Ovary (tissue), 7 donors: ENCODE measurements at regions not wholly inside any gene's neighbourhood (a gene's known extent, or its start where the extent isn't known, plus 50 kb on each side); places are given as distances from the start of the nearest gene placed in this dataset.

ENCODE experiments used
- DNase-seq, 5 donors: peaks; one replicate each; pipeline ENCODE4 v3.0.0-alpha.2; 2019 to 2020
- H3K27ac ChIP-seq, 2 donors: fragments of 200-600 bp; one replicate each; pipeline versions ENCODE4 v1.5.1 to v1.8.0; 2019 to 2022
- H3K27me3 ChIP-seq: fragments of 200-600 bp; one replicate; pipeline ENCODE4 v1.8.0; 2022
- H3K36me3 ChIP-seq: fragments of 200-600 bp; sonication (generic); one replicate; pipeline ENCODE4 v1.5.1; 2019
- H3K4me1 ChIP-seq: one replicate; pipeline ENCODE4 v1.8.1; 2013; ENCODE audit warnings: mild to moderate bottlenecking, moderate library complexity; ENCODE audit not compliant: insufficient read depth
- H3K4me3 ChIP-seq: fragments of 200-600 bp; sonication (generic); one replicate; pipeline ENCODE4 v1.5.1; 2017
- H3K9me3 ChIP-seq, 2 donors: fragments of 200-600 bp in 1 of 2; sonication (generic) in 1 of 2; one replicate each; pipeline versions ENCODE4 v1.5.1 to v1.8.1; 2013 to 2019; ENCODE audit warnings: mild to moderate bottlenecking in 1 of 2, moderate library complexity in 1 of 2
- EP300 ChIP-seq: sonication (generic); formaldehyde crosslinking; IDR thresholded peaks from one replicate; pipeline ENCODE4 v1.6.1; 2017; ENCODE audit warnings: antibody characterized with exemption
- POLR2A ChIP-seq: fragments of 450-650 bp; IDR thresholded peaks from one replicate; pipeline ENCODE4 v1.6.1; 2017; ENCODE audit warnings: antibody characterized with exemption, mild to moderate bottlenecking, moderate library complexity
- WGBS, 3 donors: extraction: QIAGEN DNeasy Blood & Tissue Kit in 1 of 3; methylation state at CpG; one replicate each; pipeline versions ENCODE4 v1.1.5 to v1.1.7; 2013 to 2017; 5-methylcytosine and 5-hydroxymethylcytosine counted together
- intact Hi-C, 4 donors: fragments of 100-400 bp; cut with DNase I; formaldehyde crosslinking; loops; one replicate each; pipeline versions ENCODE4 v1.11.0 to v1.15.1; 2022 to 2023
- TF ChIP-seq, protein P1 (sequence below), 3 donors: fragments of 450-650 bp in 2 of 3; fragments of 200-600 bp in 1 of 3; IDR thresholded peaks; one replicate each; pipeline versions ENCODE4 v1.5.1 to v1.8.0; 2016 to 2022; ENCODE audit warnings: antibody characterized with exemption in 3 of 3, mild to moderate bottlenecking in 1 of 3
- donor health status: DM: no; HTN: no; CAD: no; lungs with moderate emphysema.
- donor health status: DM: no; HTN: no; CAD: no.
- donor health status: Bipolar disorder and iron deficiency.
- donor health status: DM: no; HTN: no; CAD: no.
- donor health status: DM: yes; HTN: yes; CAD: no.

DNA sequence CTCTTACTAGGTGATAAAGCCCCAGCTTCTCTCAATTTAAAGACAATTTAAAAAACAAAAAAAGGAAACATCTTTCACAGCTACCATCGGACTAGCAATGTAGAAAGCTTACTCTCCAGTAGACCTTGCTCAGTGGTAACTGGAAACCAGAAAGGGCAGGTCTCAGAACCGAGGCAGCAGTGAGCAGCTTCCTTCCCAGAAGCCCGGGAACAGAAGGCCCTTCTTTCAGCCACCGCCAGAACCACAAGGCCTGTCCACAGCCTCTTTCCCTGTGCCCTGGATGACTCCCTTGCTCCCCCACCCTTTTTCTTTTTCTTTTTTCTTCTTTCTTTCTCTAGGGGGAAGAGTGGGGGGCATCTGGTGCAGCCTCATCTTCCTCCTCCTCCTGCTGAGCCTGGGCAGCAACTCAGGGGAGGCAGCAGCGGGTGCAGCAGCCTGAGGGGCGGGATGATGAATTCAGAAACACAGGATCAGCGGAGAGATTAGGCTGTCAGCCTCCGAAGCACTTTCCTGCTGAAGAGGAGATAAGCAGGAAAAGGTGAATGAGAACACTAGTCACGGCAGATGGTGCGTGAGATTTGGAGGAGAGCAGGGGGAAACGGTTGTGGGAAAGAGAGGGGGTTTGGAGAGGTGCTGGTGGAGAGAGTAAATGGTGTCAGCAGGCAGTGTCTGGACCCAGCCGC is 158.5 kb downstream of the ID4 start:
- no peak overlapping the region for H3K27ac ChIP-seq
- H3K36me3 ChIP-seq = no peaks in the 10 kb centered on the region
- 46 to 55% (median 52%) methylated on average over 12 of the region's 12 CpGs for WGBS, 3 donors
- intact Hi-C loops = no loop called here
- H3K9me3 ChIP-seq = no peaks in the 10 kb centered on the region
- TF ChIP-seq, protein P1, sequence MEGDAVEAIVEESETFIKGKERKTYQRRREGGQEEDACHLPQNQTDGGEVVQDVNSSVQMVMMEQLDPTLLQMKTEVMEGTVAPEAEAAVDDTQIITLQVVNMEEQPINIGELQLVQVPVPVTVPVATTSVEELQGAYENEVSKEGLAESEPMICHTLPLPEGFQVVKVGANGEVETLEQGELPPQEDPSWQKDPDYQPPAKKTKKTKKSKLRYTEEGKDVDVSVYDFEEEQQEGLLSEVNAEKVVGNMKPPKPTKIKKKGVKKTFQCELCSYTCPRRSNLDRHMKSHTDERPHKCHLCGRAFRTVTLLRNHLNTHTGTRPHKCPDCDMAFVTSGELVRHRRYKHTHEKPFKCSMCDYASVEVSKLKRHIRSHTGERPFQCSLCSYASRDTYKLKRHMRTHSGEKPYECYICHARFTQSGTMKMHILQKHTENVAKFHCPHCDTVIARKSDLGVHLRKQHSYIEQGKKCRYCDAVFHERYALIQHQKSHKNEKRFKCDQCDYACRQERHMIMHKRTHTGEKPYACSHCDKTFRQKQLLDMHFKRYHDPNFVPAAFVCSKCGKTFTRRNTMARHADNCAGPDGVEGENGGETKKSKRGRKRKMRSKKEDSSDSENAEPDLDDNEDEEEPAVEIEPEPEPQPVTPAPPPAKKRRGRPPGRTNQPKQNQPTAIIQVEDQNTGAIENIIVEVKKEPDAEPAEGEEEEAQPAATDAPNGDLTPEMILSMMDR (IDR thresholded peaks at IDR 0.05) = no peak
- TF ChIP-seq POLR2A (no peak), EP300 (no peak)
- no peaks in the 10 kb centered on the region for H3K4me1 ChIP-seq
- DNase-seq = no peak
- no peak overlapping the region for H3K4me3 ChIP-seq
- H3K27me3 ChIP-seq = no peaks in the 10 kb centered on the region

DNA sequence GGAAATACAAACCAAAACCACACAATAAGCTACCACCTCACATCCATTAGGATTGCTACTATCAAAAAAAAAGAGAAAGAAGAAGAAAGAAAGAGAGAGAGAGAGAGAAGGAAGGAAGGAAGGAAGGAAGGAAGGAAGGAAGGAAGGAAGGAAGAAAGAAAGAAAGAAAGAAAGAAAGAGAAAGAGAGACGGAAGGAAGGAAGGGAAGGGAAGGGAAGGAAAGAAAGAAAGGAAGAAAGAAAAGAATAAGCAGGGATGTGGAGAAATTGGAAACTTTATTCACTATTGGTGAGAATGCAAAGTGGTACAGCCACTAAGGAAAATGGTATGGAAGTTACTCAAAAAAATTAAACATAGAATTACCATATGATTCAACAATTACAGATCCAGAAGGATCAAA is 159.9 kb downstream of the ID4 start:
- no peak for DNase-seq
- Histone ChIP-seq H3K9me3 (no peaks in the 10 kb centered on the region), H3K4me1 (no peaks in the 10 kb centered on the region), H3K27ac (no peak overlapping the region), H3K36me3 (no peaks in the 10 kb centered on the region), H3K27me3 (no peaks in the 10 kb centered on the region), H3K4me3 (no peak overlapping the region)
- no peak for TF ChIP-seq POLR2A
- no peak for TF ChIP-seq EP300
- TF ChIP-seq, protein P1 (IDR thresholded peaks at IDR 0.05) = no peak
- intact Hi-C loops = no loop called here
- 80 to 95% (median 91%) methylated on average over 1 of the region's 1 CpG for WGBS, 3 donors

DNA sequence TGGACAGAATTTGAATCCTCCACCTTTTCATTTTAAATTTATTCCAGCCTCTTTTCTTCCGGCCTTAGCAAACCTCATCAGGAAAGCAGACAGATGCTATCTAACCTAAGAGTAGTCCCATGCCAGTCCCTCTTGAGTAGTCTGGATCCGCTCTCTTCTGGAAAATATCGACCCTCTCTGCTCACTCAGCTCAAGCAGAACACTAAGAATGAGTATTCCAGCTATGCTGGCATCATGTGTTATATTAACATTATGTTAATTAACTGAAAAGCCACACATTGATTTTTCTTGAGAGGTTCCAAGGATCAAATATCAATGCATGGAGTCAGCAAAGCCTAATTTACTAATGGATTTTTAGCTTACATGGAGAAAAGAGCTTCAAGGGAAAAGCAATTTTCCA is 161.4 kb downstream of the ID4 start:
- Histone ChIP-seq H3K4me1 (no peaks in the 10 kb centered on the region), H3K27me3 (no peaks in the 10 kb centered on the region), H3K4me3 (no peak overlapping the region), H3K9me3 (no peaks in the 10 kb centered on the region), H3K36me3 (no peaks in the 10 kb centered on the region), H3K27ac (no peak overlapping the region)
- TF ChIP-seq EP300 (no peak), POLR2A (no peak)
- TF ChIP-seq, protein P1 (IDR thresholded peaks at IDR 0.05) = no peak
- WGBS, 3 donors = 85 to 96% (median 86%) methylated on average over 3 of the region's 3 CpGs
- intact Hi-C loops = no loop called here
- DNase-seq = no peak

DNA sequence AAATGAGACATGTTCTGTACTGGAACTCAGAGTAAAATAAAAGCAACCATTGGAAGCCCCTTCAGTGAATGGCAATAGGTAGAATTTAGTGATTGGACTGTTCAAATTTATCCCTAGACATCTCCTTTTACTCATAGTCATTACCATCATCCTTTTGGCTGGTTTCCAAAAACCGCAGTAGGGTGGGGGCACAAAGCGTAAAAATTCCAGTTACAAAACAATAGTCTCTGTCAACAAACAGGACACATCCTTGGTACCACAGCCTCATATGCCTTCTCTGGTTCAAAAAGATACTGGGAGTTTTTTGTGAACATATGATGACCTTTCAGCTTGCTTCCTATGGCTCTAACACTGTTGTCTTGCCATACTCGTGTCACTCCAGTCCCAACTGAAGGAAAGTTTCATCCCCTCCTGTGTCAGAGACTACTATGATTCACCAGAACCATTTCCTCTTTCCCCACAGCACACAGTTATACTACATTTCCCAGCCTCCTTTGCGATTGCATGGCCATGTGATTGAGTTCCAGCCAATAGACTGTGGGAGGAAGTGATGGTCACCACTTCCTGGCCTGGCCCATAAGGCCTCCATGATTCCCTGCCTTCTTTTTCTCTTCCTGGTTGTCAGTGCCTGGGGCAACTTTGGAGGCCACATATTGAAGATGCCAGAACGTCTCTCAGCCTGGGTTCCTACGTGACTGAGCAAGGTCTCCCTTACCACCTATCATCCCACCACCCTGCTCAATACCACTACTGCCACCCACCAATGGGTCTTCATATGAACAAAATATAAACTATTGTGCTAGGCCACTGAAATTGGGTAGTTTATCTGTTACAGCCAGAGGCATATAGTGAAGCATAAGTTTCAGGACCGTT is 162.4 kb downstream of the ID4 start:
- no peak for TF ChIP-seq EP300
- TF ChIP-seq, protein P1 (IDR thresholded peaks at IDR 0.05) = no peak
- no peak for TF ChIP-seq POLR2A
- Histone ChIP-seq H3K4me3 (no peak overlapping the region), H3K9me3 (no peaks in the 10 kb centered on the region), H3K27me3 (no peaks in the 10 kb centered on the region), H3K4me1 (no peaks in the 10 kb centered on the region), H3K36me3 (no peaks in the 10 kb centered on the region), H3K27ac (no peak overlapping the region)
- intact Hi-C loops = no loop called here
- 64 to 67% (median 66%) methylated on average over 7 of the region's 7 CpGs for whole genome bisulfite sequencing, 3 donors
- DNase-seq = no peak
